Activated T-cell treated with anti-CD3 and anti-CD28 coated beads, Interleukin-2, amount 50 U/mL, for 4 hours (primary cell): ENCODE measurements at regions not wholly inside any gene's neighbourhood (a gene's known extent, or its start where the extent isn't known, plus 50 kb on each side); places are given as distances from the start of the nearest gene placed in this dataset.
A peak's percentile ranks its signal among the peaks of the same experiment; 100 is the strongest.
"Not testable (repeated sequence)": the region's sequence is repeated elsewhere in the genome, so short reads cannot be mapped to it uniquely, and the experiment has no call there.

Experiments used
- ATAC-seq, 2 donors: fragments of 200-7000 bp; cut with Tn5 transposase; one replicate each; pipeline ENCODE4 v1.10.0; 2021
- DNase-seq: peaks from one replicate; pipeline ENCODE4 v3.0.0-alpha.2; 2020
- H3K27me3 Mint-ChIP-seq: one replicate; pipeline ENCODE4 v1.8.0; 2021; ENCODE audit warnings: low read depth, mixed read lengths
- H3K36me3 Mint-ChIP-seq: one replicate; pipeline ENCODE4 v1.8.0; 2022; ENCODE audit warnings: mixed read lengths; ENCODE audit not compliant: insufficient read depth
- H3K4me1 Mint-ChIP-seq: one replicate; pipeline ENCODE4 v1.8.0; 2021; ENCODE audit warnings: low read depth, mixed read lengths
- H3K4me3 Mint-ChIP-seq: one replicate; pipeline ENCODE4 v1.8.0; 2021; ENCODE audit warnings: mild to moderate bottlenecking, moderate library complexity, mixed read lengths
- H3K9me3 Mint-ChIP-seq: one replicate; pipeline ENCODE4 v1.8.0; 2021; ENCODE audit warnings: mixed read lengths

DNA sequence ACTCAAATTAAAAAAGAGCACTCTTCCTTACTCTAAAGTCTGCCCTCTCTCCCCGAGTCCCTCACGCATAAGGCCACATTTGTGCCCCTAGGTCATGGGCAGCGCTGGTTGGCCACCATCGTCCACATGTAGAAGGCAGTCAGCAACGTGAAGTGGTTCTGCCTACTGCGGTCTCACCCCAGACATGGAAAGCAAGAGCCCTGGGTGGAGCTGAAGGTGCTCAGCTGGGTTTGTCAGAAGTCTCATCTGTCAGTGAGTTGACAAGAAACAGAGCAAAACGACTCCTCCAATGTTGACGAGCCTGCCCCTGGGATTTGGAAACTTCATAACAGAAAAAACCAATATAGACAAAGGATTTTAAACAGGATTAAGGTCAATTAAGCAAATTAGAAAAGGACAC lies 192.3 kb upstream of the PRSS58 start:
- H3K27me3 Mint-ChIP-seq, result peaks cover 3% of the 10 kb centered on the region
- H3K36me3 Mint-ChIP-seq, result no peaks in the 10 kb centered on the region
- ATAC-seq, result no peak
- no peak for DNase-seq
- peaks cover 17% of the 10 kb centered on the region for H3K4me1 Mint-ChIP-seq
- peak overlapping the region; percentile 48 for H3K4me3 Mint-ChIP-seq
- H3K9me3 Mint-ChIP-seq, result no peaks in the 10 kb centered on the region

DNA sequence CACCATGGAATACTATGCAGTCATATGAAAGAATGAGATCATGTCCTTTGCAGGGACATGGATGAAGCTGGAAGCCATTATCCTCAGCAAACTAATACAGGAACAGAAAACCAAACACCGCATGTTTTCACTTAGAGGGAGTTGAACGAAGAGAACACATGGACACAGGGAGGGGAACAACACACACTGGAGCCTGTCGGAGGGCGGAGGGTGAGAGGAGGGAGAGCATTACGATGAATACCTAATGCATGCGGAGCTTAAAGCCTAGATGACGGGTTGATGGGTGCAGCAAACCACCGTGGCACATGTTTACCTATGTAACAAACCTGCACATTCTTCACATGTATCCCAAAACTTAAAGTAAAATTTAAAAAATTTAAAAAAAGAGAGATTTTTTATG lies 191.0 kb upstream of the PRSS58 start:
- H3K36me3 Mint-ChIP-seq, ATAC-seq, H3K4me3 Mint-ChIP-seq, H3K27me3 Mint-ChIP-seq, H3K9me3 Mint-ChIP-seq, DNase-seq: not testable (repeated sequence)
- peaks cover 14% of the 10 kb centered on the region for H3K4me1 Mint-ChIP-seq

DNA sequence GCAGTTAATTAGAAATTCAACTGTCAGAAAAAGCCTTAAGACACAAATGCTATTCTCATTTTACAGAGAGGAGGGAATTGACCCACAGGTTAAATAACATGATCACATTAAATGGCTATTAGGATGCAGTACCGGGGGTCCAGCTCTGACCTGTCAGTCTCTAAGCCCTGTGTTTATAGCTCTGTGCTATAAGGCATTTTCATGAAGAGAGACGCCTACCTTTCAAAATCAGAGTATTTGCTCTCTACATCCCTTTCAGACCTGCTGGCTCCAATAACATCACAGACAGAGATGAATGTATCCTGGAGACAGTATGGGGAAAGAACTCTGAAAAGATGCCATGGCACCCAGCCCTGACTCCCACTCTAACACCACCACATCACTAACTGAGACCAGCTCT lies 189.9 kb upstream of the PRSS58 start:
- no peak for DNase-seq
- peaks cover 21% of the 10 kb centered on the region for H3K4me1 Mint-ChIP-seq
- H3K36me3 Mint-ChIP-seq, result no peaks in the 10 kb centered on the region
- H3K4me3 Mint-ChIP-seq, result no peak overlapping the region
- no peak for ATAC-seq
- no peaks in the 10 kb centered on the region for H3K9me3 Mint-ChIP-seq
- H3K27me3 Mint-ChIP-seq, result peaks cover 3% of the 10 kb centered on the region

DNA sequence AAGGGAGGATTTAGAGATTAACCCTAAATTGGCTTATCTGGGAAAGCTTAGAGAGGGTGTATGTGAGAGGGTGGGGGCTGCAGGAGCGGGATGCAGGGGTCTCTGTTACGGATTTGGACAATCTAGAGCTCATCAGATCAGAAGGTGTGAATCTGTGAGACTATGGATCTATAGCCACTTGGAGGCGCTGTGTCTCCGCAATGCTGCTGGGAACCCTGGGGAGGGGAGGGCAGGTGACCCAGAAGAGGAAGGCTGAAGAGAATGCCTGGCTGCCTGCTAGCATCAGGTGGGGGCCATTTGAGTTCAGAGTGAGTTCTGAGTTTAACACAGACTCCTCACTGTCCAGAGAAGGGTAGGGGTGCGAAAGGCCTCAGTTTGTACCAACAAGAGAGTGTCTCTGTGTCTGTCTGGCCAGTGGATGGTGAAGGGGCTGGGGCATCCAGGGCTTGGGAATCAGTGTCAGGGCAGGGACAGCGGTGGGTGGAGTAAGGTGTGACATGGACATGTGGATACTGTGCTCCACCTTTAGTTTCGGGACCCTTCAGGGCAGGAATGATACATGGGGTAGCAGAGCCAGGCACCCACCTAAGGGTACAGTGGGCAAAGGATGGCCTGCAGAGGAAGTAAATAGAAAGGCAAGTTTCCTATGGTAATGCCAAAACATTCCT lies 187.3 kb upstream of the PRSS58 start:
- ATAC-seq, result no peak

GRCh38 chr7:142443216-142444010 lies 185.6 kb upstream of the PRSS58 start:
- H3K4me1 Mint-ChIP-seq, result peaks cover 48% of the 10 kb centered on the region

More for the DNA sequence above, 187.3 kb upstream of the PRSS58 start:
- H3K4me3 Mint-ChIP-seq, result no peak overlapping the region
- H3K4me1 Mint-ChIP-seq, result peaks cover 37% of the 10 kb centered on the region
- no peaks in the 10 kb centered on the region for H3K36me3 Mint-ChIP-seq
- H3K27me3 Mint-ChIP-seq, result peaks cover 3% of the 10 kb centered on the region
- peak; percentile 18 for DNase-seq
- H3K9me3 Mint-ChIP-seq, result no peaks in the 10 kb centered on the region

GRCh38 chr7:142442396-142442795 lies 184.5 kb upstream of the PRSS58 start:
- Mint-ChIP-seq H3K4me3 (no peak overlapping the region), H3K9me3 (no peaks in the 10 kb centered on the region), H3K27me3 (no peaks in the 10 kb centered on the region), H3K36me3 (no peaks in the 10 kb centered on the region), H3K4me1 (peaks cover 51% of the 10 kb centered on the region)
- no peak for ATAC-seq
- no peak for DNase-seq

More at GRCh38 chr7:142443216-142444010, 185.6 kb upstream of the PRSS58 start:
- H3K9me3 Mint-ChIP-seq, result no peaks in the 10 kb centered on the region
- H3K36me3 Mint-ChIP-seq, result no peaks in the 10 kb centered on the region
- no peak for ATAC-seq
- H3K4me3 Mint-ChIP-seq, result no peak overlapping the region
- DNase-seq, result no peak
- H3K27me3 Mint-ChIP-seq, result no peaks in the 10 kb centered on the region

- Mint-ChIP-seq H3K36me3 (no peaks in the 10 kb centered on the region), H3K4me3 (no peak overlapping the region), H3K4me1 (peaks cover 54% of the 10 kb centered on the region), H3K27me3 (no peaks in the 10 kb centered on the region), H3K9me3 (no peaks in the 10 kb centered on the region)
- DNase-seq (no peak), ATAC-seq (peak; percentile 33 to 63)
Measured at GRCh38 chr7:142440906-142441411, 183.1 kb upstream of the PRSS58 start.

DNA sequence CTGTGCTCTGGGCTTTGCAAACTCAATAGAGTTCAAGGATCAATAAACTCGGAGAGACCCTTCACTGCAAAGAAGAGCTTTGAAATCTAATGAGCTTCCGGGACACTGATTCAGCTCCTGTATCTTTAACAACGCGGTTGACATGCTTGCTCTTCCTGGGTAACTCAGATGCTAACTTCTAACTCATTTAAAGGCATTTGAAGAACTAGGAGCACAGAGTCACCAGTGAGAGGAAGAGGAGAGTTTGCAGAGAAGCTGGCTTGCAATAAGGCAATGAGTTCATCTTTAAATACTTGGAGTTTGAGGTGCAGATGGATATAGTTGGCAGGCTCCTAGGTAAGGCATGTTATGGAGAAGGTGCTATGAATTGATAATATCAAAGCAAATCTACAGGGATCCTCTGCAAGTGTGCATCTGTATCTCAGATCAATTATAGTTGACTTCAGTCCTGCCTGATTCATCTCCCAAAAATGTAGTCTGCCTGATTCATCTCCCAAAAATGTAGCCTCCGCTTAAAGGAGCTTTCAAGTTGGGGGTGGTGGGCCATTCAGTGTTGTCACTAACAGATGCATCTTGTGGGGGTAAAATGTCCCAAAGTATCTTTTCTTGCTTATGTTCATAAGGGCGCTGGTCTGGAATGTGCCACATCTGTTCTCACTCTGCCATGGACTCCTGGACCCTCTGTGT lies 182.5 kb upstream of the PRSS58 start:
- no peak for DNase-seq
- H3K9me3 Mint-ChIP-seq, result no peaks in the 10 kb centered on the region
- H3K27me3 Mint-ChIP-seq, result no peaks in the 10 kb centered on the region
- peaks cover 59% of the 10 kb centered on the region for H3K4me1 Mint-ChIP-seq
- no peak for ATAC-seq
- no peak overlapping the region for H3K4me3 Mint-ChIP-seq
- H3K36me3 Mint-ChIP-seq, result no peaks in the 10 kb centered on the region

DNA sequence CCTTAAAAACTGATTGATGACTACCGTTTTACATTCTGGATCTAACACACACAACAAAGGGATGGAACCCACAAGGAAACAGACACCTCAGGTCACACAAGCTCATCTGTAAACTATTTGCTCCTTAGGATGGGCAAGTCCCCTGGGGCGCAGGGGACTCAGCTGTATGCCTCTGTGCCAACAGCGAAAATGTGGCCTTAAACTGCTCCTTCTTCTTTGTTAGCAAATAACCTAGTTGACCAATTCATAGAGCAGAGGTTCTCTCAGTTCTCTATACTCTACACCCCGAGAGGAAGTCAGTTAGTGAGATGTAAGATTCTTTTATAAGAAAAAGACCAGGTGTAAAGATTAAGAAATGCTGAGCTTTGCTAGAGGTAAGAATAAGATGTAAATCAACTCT lies 181.9 kb upstream of the PRSS58 start:
- no peaks in the 10 kb centered on the region for H3K27me3 Mint-ChIP-seq
- DNase-seq (no peak), ATAC-seq (no peak)
- H3K36me3 Mint-ChIP-seq, result no peaks in the 10 kb centered on the region
- peaks cover 57% of the 10 kb centered on the region for H3K4me1 Mint-ChIP-seq
- no peak overlapping the region for H3K4me3 Mint-ChIP-seq
- no peaks in the 10 kb centered on the region for H3K9me3 Mint-ChIP-seq

DNA sequence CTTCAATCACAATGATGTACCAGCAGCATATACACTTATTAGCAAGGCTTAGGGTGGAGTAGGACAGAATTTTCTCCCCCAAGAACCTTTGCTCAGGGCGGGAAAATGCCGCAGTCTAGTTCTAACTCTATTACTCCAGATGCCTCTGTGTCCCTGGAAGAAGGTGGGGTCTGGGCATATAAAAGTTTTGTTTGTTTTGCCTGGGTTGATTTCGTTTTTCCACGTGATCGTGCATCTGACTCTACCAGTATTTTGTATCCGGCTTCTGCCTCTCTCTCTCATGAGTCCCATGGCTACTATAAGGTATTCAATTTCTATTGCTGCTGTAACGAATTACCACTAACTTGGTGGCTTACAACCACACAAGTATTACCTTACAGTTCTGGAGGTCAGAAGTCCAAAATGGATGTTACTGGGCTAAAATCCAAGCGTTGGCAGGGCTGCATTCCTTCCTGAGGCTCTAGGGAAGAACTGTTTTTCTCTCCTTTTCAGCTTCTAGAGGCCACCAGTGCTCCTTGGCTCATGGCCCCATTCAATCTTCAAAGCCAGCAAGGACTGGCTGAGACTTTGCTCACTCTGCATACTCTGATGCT lies 181.2 kb upstream of the PRSS58 start:
- H3K27me3 Mint-ChIP-seq, result no peaks in the 10 kb centered on the region
- no peak overlapping the region for H3K4me3 Mint-ChIP-seq
- H3K9me3 Mint-ChIP-seq, result no peaks in the 10 kb centered on the region
- peaks cover 61% of the 10 kb centered on the region for H3K4me1 Mint-ChIP-seq
- DNase-seq, result no peak
- no peaks in the 10 kb centered on the region for H3K36me3 Mint-ChIP-seq
- no peak for ATAC-seq

DNA sequence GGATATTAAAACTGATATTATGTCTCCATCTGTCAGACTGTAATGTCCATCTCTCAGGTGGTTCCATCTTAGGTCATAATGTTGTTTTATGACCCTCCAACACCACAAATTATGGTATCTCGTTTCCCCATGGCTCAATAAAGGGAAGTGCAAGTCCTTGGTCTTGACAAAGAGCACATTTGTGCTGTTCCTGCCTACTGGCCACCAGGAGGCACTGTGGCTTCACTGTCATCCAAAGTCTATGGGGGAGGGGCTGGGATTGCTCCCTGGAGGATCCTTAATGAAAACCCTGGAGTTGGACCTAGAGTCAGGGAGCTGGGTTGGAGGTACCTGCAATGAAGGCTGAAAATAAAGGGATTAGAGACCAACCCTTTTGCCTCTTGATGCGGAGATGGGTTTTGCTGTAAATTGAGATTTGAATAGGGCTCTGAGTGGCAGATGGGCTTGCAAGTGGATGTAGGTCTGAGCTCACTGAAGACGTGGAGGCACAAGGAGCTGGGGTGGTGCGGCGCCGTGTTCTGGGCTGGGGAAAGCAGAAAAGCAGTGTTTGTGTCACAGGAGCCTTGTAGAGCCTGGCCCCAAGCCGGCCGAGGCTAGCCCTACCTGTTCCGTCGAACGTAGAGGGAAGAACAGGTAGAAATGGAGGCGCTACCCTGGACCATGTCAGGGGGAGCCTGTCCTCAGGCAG lies 180.5 kb upstream of the PRSS58 start:
- no peaks in the 10 kb centered on the region for H3K9me3 Mint-ChIP-seq
- peaks cover 60% of the 10 kb centered on the region for H3K4me1 Mint-ChIP-seq
- no peak overlapping the region for H3K4me3 Mint-ChIP-seq
- DNase-seq (no peak), ATAC-seq (peak in 1 of 2 donors; percentile 42)
- no peaks in the 10 kb centered on the region for H3K36me3 Mint-ChIP-seq
- H3K27me3 Mint-ChIP-seq, result no peaks in the 10 kb centered on the region

GRCh38 chr7:142437741-142438140 lies 179.9 kb upstream of the PRSS58 start:
- peaks cover 56% of the 10 kb centered on the region for H3K4me1 Mint-ChIP-seq

DNA sequence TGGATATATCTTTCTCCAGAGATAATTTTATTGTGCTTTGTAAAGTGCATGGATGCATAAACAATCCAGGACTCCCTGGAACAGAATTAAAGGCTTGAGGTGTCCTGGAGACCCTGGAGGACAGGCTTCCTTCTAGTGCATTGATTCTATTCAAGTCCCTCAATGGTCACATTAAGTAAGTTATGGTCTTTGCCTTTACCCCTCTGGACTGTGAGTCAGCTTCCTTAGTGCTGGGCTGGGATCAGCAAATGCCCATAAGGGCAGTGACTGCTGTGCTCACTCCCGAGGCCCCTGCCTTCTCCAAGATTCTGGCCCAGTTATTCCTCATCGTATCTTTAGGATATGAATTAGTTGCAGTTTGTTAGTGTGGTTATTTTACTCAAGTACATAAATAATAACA lies 178.7 kb upstream of the PRSS58 start:
- Mint-ChIP-seq H3K4me1 (peaks cover 51% of the 10 kb centered on the region), H3K9me3 (no peaks in the 10 kb centered on the region), H3K4me3 (no peak overlapping the region), H3K36me3 (no peaks in the 10 kb centered on the region), H3K27me3 (no peaks in the 10 kb centered on the region)
- DNase-seq, result no peak
- ATAC-seq, result no peak

More at GRCh38 chr7:142437741-142438140, 179.9 kb upstream of the PRSS58 start:
- ATAC-seq, result no peak
- DNase-seq, result no peak
- Mint-ChIP-seq H3K4me3 (no peak overlapping the region), H3K27me3 (no peaks in the 10 kb centered on the region), H3K9me3 (no peaks in the 10 kb centered on the region), H3K36me3 (no peaks in the 10 kb centered on the region)

GRCh38 chr7:142435606-142436005 lies 177.7 kb upstream of the PRSS58 start:
- ATAC-seq, DNase-seq, H3K4me3 Mint-ChIP-seq, H3K9me3 Mint-ChIP-seq, H3K27me3 Mint-ChIP-seq, H3K36me3 Mint-ChIP-seq: not testable (repeated sequence)
- peaks cover 41% of the 10 kb centered on the region for H3K4me1 Mint-ChIP-seq
